CD4-positive, alpha-beta T cell treated with Interleukin-21 for 1 hour (primary cell): ENCODE measurements at regions not wholly inside any gene's neighbourhood (a gene's known extent, or its start where the extent isn't known, plus 50 kb on each side); places are given as distances from the start of the nearest gene placed in this dataset.

Experiments used
- DNase-seq: peaks from one replicate; pipeline ENCODE4 v3.0.0-alpha.2; 2020

DNA sequence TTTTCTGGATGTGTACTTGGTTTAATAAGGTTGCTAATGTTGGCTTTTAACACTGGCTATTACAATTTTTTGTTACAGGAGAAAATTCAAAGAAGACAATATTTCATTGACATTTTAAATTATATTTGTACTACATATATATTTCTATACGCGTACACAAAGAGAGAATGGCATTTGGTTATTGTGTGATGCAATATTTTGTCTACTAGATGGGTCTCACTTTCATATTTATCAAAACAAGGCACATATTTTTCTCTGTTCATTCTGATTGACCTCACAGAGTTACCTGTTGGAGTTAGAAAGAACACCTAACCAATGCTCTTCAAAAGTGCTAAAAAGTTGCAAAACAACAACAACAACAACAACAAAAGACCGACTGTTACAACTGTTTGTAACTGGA is 50.2 kb upstream of the VGLL3 start:
- DNase-seq: no peak
